Bronchial epithelial cell (primary cell): ENCODE measurements at regions not wholly inside any gene's neighbourhood (a gene's known extent, or its start where the extent isn't known, plus 50 kb on each side); places are given as distances from the start of the nearest gene placed in this dataset.

Experiments used
- DNase-seq: peaks from one replicate; pipeline ENCODE4 v3.0.0-alpha.2; 2010; ENCODE audit warnings: low read depth
- FAIRE-seq: peaks from 2 replicates; lab custom pipeline; 2011; peaks lifted over from hg19 to GRCh38; lab: Jason Lieb, UNC
- H3K27me3 ChIP-seq: 2 replicates; pipeline ENCODE4 v1.5.1; 2011; ENCODE audit warnings: low read length; ENCODE audit not compliant: control insufficient read depth, insufficient read depth
- H3K36me3 ChIP-seq: 2 replicates; pipeline ENCODE4 v1.5.1; 2011; ENCODE audit warnings: low read length; ENCODE audit not compliant: control insufficient read depth, insufficient read depth
- H3K4me3 ChIP-seq: 2 replicates; pipeline ENCODE4 v1.5.1; 2011; ENCODE audit warnings: mild to moderate bottlenecking, low read depth, low read length, control low read depth
- TF ChIP-seq, protein P1 (sequence below): IDR thresholded peaks from 2 replicates; pipeline ENCODE4 v1.5.1; 2011; ENCODE audit warnings: mild to moderate bottlenecking, moderate library complexity, low read length, control low read depth, inconsistent platforms; ENCODE audit not compliant: insufficient read depth, severe bottlenecking

DNA sequence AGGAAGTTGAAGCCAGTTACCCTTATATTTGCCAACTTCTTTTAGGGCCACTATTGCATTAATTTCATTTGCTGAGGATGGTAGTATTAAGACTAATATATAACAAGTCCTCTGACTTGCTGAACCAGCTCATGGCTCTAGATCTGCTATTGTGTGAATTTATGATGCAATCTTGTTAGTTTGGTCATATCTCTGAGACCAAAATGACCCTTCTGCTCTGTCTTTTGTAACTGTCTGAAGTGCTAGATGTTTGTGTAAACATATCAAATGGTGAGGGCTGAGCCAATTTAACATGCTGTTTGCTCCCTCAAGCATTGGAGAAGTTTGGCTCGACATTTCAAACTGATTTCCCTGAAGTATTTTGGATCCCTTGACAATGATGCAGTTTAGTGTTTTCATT, 106.9 kb upstream of the PTGFR start:
- Histone ChIP-seq H3K4me3 (no peak overlapping the region), H3K27me3 (no peaks in the 10 kb centered on the region), H3K36me3 (no peaks in the 10 kb centered on the region)
- FAIRE-seq (no peak), DNase-seq (peak; percentile 6)
- TF ChIP-seq, protein P1, sequence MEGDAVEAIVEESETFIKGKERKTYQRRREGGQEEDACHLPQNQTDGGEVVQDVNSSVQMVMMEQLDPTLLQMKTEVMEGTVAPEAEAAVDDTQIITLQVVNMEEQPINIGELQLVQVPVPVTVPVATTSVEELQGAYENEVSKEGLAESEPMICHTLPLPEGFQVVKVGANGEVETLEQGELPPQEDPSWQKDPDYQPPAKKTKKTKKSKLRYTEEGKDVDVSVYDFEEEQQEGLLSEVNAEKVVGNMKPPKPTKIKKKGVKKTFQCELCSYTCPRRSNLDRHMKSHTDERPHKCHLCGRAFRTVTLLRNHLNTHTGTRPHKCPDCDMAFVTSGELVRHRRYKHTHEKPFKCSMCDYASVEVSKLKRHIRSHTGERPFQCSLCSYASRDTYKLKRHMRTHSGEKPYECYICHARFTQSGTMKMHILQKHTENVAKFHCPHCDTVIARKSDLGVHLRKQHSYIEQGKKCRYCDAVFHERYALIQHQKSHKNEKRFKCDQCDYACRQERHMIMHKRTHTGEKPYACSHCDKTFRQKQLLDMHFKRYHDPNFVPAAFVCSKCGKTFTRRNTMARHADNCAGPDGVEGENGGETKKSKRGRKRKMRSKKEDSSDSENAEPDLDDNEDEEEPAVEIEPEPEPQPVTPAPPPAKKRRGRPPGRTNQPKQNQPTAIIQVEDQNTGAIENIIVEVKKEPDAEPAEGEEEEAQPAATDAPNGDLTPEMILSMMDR: no peak

DNA sequence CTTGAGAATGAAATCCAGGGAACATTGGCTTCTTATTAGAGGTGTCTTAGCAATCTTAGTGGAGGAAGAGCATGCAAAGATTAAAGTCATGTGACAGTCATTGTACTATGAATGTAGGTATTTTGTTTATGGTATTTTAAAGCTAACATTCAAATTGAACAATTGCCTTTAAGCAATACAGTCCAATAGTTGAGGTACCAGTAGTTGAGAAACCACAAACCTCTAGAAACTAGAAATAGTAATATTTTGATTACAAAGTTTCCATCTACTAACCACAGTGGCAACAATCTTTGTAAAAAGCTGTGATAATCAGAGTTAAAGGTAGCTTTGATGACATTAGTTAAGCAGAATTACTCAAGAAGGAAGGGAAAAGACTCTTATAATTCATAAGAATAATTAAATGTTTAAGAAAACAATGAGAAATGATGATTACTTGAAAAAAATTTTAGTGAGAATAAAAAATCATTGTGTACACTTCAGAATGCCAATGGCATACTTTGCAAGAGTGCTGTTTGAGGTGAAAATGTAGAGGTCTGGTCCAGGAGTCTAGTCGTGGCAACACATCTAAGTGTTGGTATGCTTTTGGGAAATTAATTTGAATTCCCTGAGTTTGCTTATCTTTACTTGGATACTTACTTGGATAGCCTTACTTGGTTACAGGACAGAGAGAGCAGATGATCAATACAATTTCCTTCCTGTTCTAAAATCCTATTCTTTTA, 104.9 kb upstream of the PTGFR start:
- no peaks in the 10 kb centered on the region for H3K27me3 ChIP-seq
- DNase-seq: no peak
- no peak for FAIRE-seq
- TF ChIP-seq, protein P1: no peak
- H3K4me3 ChIP-seq: no peak overlapping the region
- H3K36me3 ChIP-seq: no peaks in the 10 kb centered on the region

DNA sequence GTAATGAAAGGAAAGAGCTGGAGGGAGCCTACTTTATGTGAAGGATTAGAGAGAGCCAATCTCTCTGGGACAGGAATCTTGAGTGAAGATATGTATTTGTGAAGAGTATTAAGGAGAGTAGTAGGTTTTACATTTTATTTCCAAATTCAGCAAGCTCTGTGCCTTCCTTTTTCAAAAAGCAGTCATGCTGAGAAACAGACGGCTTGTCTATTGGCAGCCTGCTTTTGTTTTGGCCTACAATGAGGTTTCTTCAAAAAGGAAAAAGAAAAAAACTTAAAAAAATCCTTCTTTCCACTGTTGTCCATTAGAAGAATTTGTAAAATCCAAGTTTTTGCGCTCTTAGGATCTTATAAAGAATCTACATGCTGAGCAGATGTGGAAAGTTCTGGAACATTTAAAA, 103.6 kb upstream of the PTGFR start:
- no peak for DNase-seq
- no peak overlapping the region for H3K4me3 ChIP-seq
- TF ChIP-seq, protein P1: no peak
- H3K27me3 ChIP-seq: no peaks in the 10 kb centered on the region
- no peaks in the 10 kb centered on the region for H3K36me3 ChIP-seq
- FAIRE-seq: no peak

DNA sequence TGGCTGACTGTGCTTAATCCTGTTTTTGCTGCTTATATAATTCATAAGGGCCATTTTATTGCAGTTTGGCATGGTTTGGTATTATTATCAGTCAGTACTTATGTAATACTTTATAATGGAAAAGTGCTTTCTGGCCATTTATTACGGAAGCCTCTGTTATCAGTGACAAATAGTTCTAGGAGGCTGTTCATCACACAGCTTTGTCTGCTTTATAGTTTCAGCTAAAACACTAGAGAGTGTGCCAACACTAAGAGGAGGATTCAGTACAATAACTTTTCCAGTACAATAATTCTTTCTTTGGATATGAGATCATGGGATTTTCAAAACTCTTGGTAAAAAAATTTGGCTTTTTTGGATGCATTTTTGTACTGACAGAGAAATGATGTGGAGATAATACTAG, 102.9 kb upstream of the PTGFR start:
- TF ChIP-seq, protein P1: no peak
- no peaks in the 10 kb centered on the region for H3K36me3 ChIP-seq
- H3K27me3 ChIP-seq: no peaks in the 10 kb centered on the region
- no peak for FAIRE-seq
- no peak for DNase-seq
- H3K4me3 ChIP-seq: no peak overlapping the region

DNA sequence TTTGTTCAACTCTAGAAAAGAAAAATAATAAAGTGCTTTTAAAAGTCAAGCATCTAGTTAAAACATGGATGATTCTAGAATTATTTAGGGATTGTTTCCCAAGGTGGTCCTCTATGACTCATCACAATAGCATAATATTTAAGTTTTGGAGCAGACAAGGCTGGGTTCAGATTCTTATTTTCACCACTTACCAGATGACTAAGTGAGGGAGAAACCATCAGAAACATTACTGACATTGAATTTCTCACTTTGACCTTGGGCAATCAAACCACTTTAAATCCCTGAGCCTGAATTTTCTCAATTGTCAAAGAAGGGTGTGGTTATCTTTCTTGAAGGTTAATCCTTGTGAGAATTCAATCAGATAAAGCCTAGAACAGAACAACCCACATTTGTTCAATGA, 102.5 kb upstream of the PTGFR start:
- FAIRE-seq: no peak
- Histone ChIP-seq H3K27me3 (no peaks in the 10 kb centered on the region), H3K36me3 (no peaks in the 10 kb centered on the region), H3K4me3 (no peak overlapping the region)
- no peak for DNase-seq
- TF ChIP-seq, protein P1: no peak

DNA sequence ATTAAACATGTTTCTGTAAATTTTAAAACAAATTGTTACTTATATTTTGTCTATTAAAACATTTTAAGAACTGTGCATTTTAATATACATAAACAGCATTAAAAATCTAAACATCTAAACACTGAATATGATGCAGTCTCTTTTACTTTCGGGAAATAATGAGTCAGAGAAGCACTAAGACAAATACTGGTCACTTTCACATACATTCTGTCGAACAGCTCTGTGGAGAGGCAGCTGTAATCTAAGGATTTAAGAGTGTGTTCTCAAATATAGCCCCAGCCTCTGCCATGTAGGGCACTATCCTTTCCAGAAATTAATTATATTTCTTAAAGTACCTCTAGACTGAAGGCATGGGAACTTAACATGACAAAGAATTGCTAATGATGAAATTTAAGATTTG, 89.6 kb upstream of the PTGFR start:
- TF ChIP-seq, protein P1: no peak
- FAIRE-seq (no peak), DNase-seq (no peak)
- Histone ChIP-seq H3K4me3 (no peak overlapping the region), H3K36me3 (no peaks in the 10 kb centered on the region), H3K27me3 (no peaks in the 10 kb centered on the region)
